SU-DHL-6 (cell line): ENCODE measurements at regions not wholly inside any gene's neighbourhood (a gene's known extent, or its start where the extent isn't known, plus 50 kb on each side); places are given as distances from the start of the nearest gene placed in this dataset.

Experiments
- H2AFZ ChIP-seq: fragments of 200-600 bp; sonication (generic); 2 replicates; pipeline ENCODE4 v1.6.1; 2014; ENCODE audit warnings: low read depth, mild to moderate bottlenecking, moderate library complexity, mixed read lengths, antibody characterized with exemption, low read length; ENCODE audit not compliant: severe bottlenecking
- H3F3A ChIP-seq: fragments of 200-600 bp; shearing (Covaris generic); 2 replicates; pipeline ENCODE4 v1.6.0; 2016; ENCODE audit warnings: antibody characterized with exemption, mild to moderate bottlenecking; ENCODE audit not compliant: insufficient read depth
- H3K27ac ChIP-seq: fragments of 200-600 bp; sonication (generic); 2 replicates; pipeline ENCODE4 v1.5.1; 2016; ENCODE audit warnings: low read depth, mild to moderate bottlenecking, low read length, moderate library complexity, mixed read lengths
- H3K27me3 ChIP-seq: fragments of 200-600 bp; sonication (generic), shearing (Covaris generic); 2 replicates; pipeline ENCODE4 v1.6.0; 2014; ENCODE audit warnings: mild to moderate bottlenecking, low read length
- H3K36me3 ChIP-seq: fragments of 200-600 bp; sonication (generic); 2 replicates; pipeline ENCODE4 v1.6.1; 2014; ENCODE audit warnings: mild to moderate bottlenecking, low read length, mixed read lengths
- H3K4me2 ChIP-seq: fragments of 300-600, 200-600 bp; shearing (Covaris generic), sonication (generic); 2 replicates; pipeline ENCODE4 v1.6.0; 2014; ENCODE audit warnings: low read length, low read depth, mild to moderate bottlenecking; ENCODE audit not compliant: poor library complexity, severe bottlenecking
- H3K4me3 ChIP-seq: fragments of 200-600 bp; sonication (generic); 2 replicates; pipeline ENCODE4 v1.5.1; 2014; ENCODE audit warnings: antibody characterized with exemption, low read length, mild to moderate bottlenecking, mixed read lengths; ENCODE audit not compliant: insufficient read depth, poor library complexity, severe bottlenecking
- H3K79me2 ChIP-seq: fragments of 200-600 bp; sonication (generic); 2 replicates; pipeline ENCODE4 v1.6.1; 2014; ENCODE audit warnings: mild to moderate bottlenecking, low read length, moderate library complexity; ENCODE audit not compliant: insufficient read depth
- H3K9ac ChIP-seq: fragments of 200-600 bp; sonication (generic); 2 replicates; pipeline ENCODE4 v1.7.0; 2014; ENCODE audit warnings: mild to moderate bottlenecking, low read length
- H3K9me2 ChIP-seq: fragments of 200-600 bp; sonication (generic); replicated peaks from 2 replicates; pipeline ENCODE4 v1.6.1; 2014; ENCODE audit warnings: low read length; ENCODE audit not compliant: insufficient read depth
- H3K9me3 ChIP-seq: fragments of 200-600 bp; sonication (generic); 2 replicates; pipeline ENCODE4 v1.6.1; 2014; ENCODE audit warnings: low read length, mixed read lengths; ENCODE audit not compliant: insufficient read depth
- H4K20me1 ChIP-seq: fragments of 200-600 bp; sonication (generic); 2 replicates; pipeline ENCODE4 v1.6.1; 2014; ENCODE audit warnings: low read depth, mild to moderate bottlenecking, antibody characterized with exemption, low read length, moderate library complexity, mixed read lengths
- CTCF ChIP-seq: fragments of 200-600 bp; sonication (generic); IDR thresholded peaks from one replicate; pipeline ENCODE4 v1.5.1; 2017; ENCODE audit warnings: antibody characterized with exemption, mild to moderate bottlenecking, low read length, moderate library complexity; ENCODE audit not compliant: insufficient read depth, poor library complexity, severe bottlenecking
- EZH2phosphoT487 ChIP-seq: fragments of 200-600 bp; sonication (generic), shearing (Covaris generic); conservative IDR thresholded peaks from 2 replicates; pipeline ENCODE4 v1.6.1; 2018; ENCODE audit warnings: mild to moderate bottlenecking, antibody characterized with exemption, low read length, moderate library complexity, mixed read lengths

- no peaks in the 10 kb centered on the region for H3F3A ChIP-seq
- H3K27me3 ChIP-seq = no peaks in the 10 kb centered on the region
- no peaks in the 10 kb centered on the region for H3K9me2 ChIP-seq
- no peaks in the 10 kb centered on the region for H3K9me3 ChIP-seq
- no peak overlapping the region for H3K27ac ChIP-seq
- H3K79me2 ChIP-seq = no peaks in the 10 kb centered on the region
- H3K36me3 ChIP-seq = no peaks in the 10 kb centered on the region
- no peak overlapping the region for H3K9ac ChIP-seq
- no peak overlapping the region for H3K4me2 ChIP-seq
- no peaks in the 10 kb centered on the region for H4K20me1 ChIP-seq
- no peak overlapping the region for H2AFZ ChIP-seq
- no peak overlapping the region for H3K4me3 ChIP-seq
- TF ChIP-seq CTCF (no peak), EZH2phosphoT487 (no peak)
These were observed 266.1 kb upstream of the NR2F2 start for GRCh38 chr15:96064351-96064756.

DNA sequence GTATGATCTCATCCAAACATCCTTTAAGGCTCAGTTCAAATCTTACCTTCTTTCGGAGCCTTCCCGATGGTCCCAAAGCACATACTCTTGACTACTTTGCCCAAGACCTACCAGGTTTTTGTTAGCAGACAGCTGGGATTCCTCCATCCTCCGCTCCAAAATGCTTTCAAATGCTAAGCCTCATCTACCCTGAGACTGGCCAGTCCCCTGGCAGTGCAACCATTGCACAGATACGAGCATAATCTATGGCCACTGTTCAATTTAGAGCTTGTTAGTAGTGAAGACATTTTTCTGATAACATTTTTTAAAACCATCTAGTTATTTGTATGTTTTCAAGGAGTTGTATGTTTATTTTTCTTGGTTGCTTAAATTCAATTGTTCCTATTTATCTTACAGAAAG lies 264.4 kb upstream of the NR2F2 start:
- Histone ChIP-seq H3K9me2 (no peaks in the 10 kb centered on the region), H2AFZ (no peak overlapping the region), H3K4me2 (no peak overlapping the region), H3K9me3 (no peaks in the 10 kb centered on the region), H3F3A (no peaks in the 10 kb centered on the region), H4K20me1 (no peaks in the 10 kb centered on the region), H3K27ac (no peak overlapping the region), H3K4me3 (no peak overlapping the region), H3K79me2 (no peaks in the 10 kb centered on the region), H3K9ac (no peak overlapping the region), H3K36me3 (no peaks in the 10 kb centered on the region), H3K27me3 (no peaks in the 10 kb centered on the region)
- TF ChIP-seq EZH2phosphoT487 = no peak
- TF ChIP-seq CTCF = no peak

GRCh38 chr15:96066852-96067495 lies 263.5 kb upstream of the NR2F2 start:
- Histone ChIP-seq H3K4me2 (no peak overlapping the region), H3K79me2 (no peaks in the 10 kb centered on the region), H3F3A (no peaks in the 10 kb centered on the region), H3K9me3 (no peaks in the 10 kb centered on the region), H2AFZ (no peak overlapping the region), H3K9me2 (no peaks in the 10 kb centered on the region), H3K27me3 (no peaks in the 10 kb centered on the region), H3K9ac (no peak overlapping the region), H4K20me1 (no peaks in the 10 kb centered on the region), H3K27ac (no peak overlapping the region), H3K36me3 (no peaks in the 10 kb centered on the region), H3K4me3 (no peak overlapping the region)
- no peak for TF ChIP-seq EZH2phosphoT487

DNA sequence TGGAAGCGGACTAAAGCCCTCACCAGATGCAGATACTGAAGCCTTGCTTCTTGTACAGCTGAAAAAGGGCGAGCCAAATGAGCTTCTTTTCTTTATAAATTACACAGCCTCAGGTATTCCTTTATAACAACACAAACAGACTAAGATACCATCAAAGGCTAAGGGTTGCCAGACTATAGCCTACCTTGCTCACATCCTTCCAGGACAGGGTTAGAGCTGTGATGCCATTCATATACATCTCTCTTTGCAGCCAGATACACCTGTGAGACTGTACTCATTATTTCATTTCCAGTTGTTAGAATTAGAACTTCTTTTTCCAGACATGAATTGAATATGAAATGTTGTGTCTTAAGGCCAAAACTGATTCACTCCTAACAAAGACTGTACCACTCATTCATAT lies 262.8 kb upstream of the NR2F2 start:
- Histone ChIP-seq H3K4me2 (no peak overlapping the region), H3K27ac (no peak overlapping the region), H3K9me2 (no peaks in the 10 kb centered on the region), H4K20me1 (no peaks in the 10 kb centered on the region), H3K9me3 (no peaks in the 10 kb centered on the region), H3K79me2 (no peaks in the 10 kb centered on the region), H2AFZ (no peak overlapping the region), H3K9ac (no peak overlapping the region), H3K36me3 (no peaks in the 10 kb centered on the region), H3K27me3 (no peaks in the 10 kb centered on the region), H3K4me3 (no peak overlapping the region), H3F3A (no peaks in the 10 kb centered on the region)
- no peak for TF ChIP-seq EZH2phosphoT487
- TF ChIP-seq CTCF = no peak
